ENCODE measurements at regions not wholly inside any gene's neighbourhood (a gene's known extent, or its start where the extent isn't known, plus 50 kb on each side); places are given as distances from the start of the nearest gene placed in this dataset.

DNA sequence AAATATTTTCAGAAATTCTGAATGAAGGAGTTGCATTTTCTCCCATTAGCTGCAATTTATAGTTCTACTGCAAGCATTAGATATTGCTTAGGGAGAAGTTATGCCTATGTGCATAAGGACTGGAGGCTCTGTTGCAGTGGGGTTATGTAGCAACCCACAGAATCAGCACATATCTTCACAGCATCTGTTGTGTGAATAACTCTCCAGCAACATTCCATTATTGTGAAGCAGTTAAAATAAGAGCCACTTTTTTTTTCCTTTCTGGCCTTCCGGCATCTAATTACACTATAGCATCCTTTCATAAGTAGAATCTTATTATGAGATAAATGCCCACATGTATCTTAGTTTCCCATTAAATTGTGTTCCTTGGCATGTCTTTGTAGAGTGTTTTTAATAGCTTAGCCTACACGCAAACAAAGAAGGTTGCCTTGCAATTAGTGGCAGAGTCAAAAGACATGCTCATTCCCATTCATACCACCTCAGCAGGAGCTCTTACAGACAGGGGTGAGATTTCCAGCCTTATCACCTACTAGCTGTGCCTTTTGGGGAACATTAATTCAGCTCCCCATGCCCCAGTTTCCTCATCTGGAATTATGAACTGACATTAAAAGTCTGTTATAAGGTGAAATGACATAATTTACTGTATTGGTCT is 596.0 kb upstream of the GOT2 start:
- Mint-ChIP-seq H3K4me1 (ENCODE audit: low read depth) (no peaks in the 10 kb centered on the region), H3K4me3 (no peak overlapping the region), H3K27me3 (ENCODE audit: low read depth) (no peaks in the 10 kb centered on the region), H3K27ac (no peak overlapping the region), H3K9me3 (peaks cover 4% of the 10 kb centered on the region), H3K36me3 (ENCODE audit: low read depth) (no peaks in the 10 kb centered on the region)

GRCh38 chr16:59328961-59329360 is 594.8 kb upstream of the GOT2 start:
- Mint-ChIP-seq H3K36me3 (ENCODE audit: low read depth) (no peaks in the 10 kb centered on the region), H3K27me3 (ENCODE audit: low read depth) (no peaks in the 10 kb centered on the region), H3K4me1 (ENCODE audit: low read depth) (no peaks in the 10 kb centered on the region), H3K9me3 (peaks cover 4% of the 10 kb centered on the region), H3K4me3 (no peak overlapping the region), H3K27ac (no peak overlapping the region)

- H3K36me3 Mint-ChIP-seq (ENCODE audit: low read depth) = no peaks in the 10 kb centered on the region
- H3K4me3 Mint-ChIP-seq = no peak overlapping the region
- H3K27ac Mint-ChIP-seq = no peak overlapping the region
- H3K9me3 Mint-ChIP-seq = no peaks in the 10 kb centered on the region
- H3K27me3 Mint-ChIP-seq (ENCODE audit: low read depth) = no peaks in the 10 kb centered on the region
- H3K4me1 Mint-ChIP-seq (ENCODE audit: low read depth) = no peaks in the 10 kb centered on the region
Measured at GRCh38 chr16:59327894-59328293, 593.8 kb upstream of the GOT2 start.

DNA sequence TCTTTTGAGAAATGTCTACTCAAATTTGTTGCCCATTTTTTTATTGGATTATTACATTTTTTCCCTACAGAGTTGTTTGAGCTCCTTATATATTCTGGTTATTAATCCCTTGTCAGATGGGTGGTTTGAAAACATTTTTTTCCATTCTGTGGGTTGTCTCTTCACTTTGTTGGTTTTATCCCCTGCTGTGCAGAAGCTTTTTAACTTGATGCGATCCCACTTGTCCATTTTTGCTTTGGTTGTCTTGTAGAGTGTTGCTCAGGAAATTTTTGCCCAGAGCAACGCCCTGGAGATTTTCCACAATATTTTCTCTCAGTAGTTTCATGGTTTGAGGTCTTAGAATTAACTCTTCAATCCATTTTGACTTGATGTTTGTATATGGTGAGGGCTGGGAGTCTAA is 592.8 kb upstream of the GOT2 start:
- Mint-ChIP-seq H3K4me1 (ENCODE audit: low read depth) (no peaks in the 10 kb centered on the region), H3K27ac (no peak overlapping the region), H3K9me3 (no peaks in the 10 kb centered on the region), H3K4me3 (no peak overlapping the region), H3K27me3 (ENCODE audit: low read depth) (no peaks in the 10 kb centered on the region), H3K36me3 (ENCODE audit: low read depth) (no peaks in the 10 kb centered on the region)

GRCh38 chr16:59324462-59324861 is 590.3 kb upstream of the GOT2 start:
- H3K9me3 Mint-ChIP-seq = no peaks in the 10 kb centered on the region
- no peak overlapping the region for H3K27ac Mint-ChIP-seq
- H3K4me1 Mint-ChIP-seq (ENCODE audit: low read depth) = no peaks in the 10 kb centered on the region

DNA sequence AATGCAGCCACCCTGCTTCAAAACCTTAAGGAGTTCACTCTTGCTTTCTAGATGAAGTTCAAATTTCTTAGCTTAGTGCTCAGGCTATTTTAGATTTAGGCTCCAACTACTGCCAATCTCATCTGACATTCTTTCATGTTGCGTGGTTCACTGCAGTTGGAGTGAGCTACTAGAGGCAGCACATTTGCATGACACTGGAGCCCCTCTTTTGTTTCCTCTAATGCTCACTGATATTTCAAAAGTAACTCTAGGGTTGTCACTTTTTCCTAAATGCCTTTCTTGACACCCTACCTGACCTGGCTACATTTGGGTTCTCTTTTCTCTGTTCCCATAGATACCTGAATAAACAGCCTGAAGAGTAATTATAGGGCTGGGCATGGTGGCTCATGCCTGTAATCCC is 586.5 kb upstream of the GOT2 start:
- Mint-ChIP-seq H3K4me1 (ENCODE audit: low read depth) (no peaks in the 10 kb centered on the region), H3K9me3 (no peaks in the 10 kb centered on the region), H3K27ac (no peak overlapping the region), H3K36me3 (ENCODE audit: low read depth) (no peaks in the 10 kb centered on the region), H3K4me3 (no peak overlapping the region), H3K27me3 (ENCODE audit: low read depth) (no peaks in the 10 kb centered on the region)

More at GRCh38 chr16:59324462-59324861, 590.3 kb upstream of the GOT2 start:
- Mint-ChIP-seq H3K27me3 (ENCODE audit: low read depth) (no peaks in the 10 kb centered on the region), H3K4me3 (no peak overlapping the region), H3K36me3 (ENCODE audit: low read depth) (no peaks in the 10 kb centered on the region)

DNA sequence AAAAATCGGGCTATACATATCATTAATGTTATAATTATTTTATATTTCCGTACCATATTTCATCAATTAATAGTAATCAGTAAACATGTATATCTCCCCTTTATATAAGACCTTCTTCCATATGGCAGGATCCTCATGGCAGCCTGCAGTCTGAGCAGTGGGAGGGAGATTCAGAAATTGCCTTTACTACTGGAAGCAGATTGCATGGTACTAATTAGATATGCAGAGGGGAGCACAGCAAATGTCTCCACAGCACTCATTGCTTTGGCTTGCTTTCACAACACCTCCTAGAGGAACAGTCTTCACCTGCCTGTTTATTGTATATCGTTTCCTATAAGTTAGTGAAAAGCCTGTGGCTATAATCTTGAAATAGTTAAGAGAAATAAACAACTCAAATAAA is 585.8 kb upstream of the GOT2 start:
- Mint-ChIP-seq H3K4me1 (ENCODE audit: low read depth) (no peaks in the 10 kb centered on the region), H3K9me3 (no peaks in the 10 kb centered on the region), H3K27me3 (ENCODE audit: low read depth) (no peaks in the 10 kb centered on the region), H3K36me3 (ENCODE audit: low read depth) (no peaks in the 10 kb centered on the region), H3K4me3 (no peak overlapping the region), H3K27ac (no peak overlapping the region)

GRCh38 chr16:59305850-59306249 is 571.7 kb upstream of the GOT2 start:
- Mint-ChIP-seq H3K36me3 (ENCODE audit: low read depth) (no peaks in the 10 kb centered on the region), H3K27ac (no peak overlapping the region), H3K4me3 (no peak overlapping the region), H3K27me3 (ENCODE audit: low read depth) (no peaks in the 10 kb centered on the region), H3K4me1 (ENCODE audit: low read depth) (no peaks in the 10 kb centered on the region), H3K9me3 (no peaks in the 10 kb centered on the region)

DNA sequence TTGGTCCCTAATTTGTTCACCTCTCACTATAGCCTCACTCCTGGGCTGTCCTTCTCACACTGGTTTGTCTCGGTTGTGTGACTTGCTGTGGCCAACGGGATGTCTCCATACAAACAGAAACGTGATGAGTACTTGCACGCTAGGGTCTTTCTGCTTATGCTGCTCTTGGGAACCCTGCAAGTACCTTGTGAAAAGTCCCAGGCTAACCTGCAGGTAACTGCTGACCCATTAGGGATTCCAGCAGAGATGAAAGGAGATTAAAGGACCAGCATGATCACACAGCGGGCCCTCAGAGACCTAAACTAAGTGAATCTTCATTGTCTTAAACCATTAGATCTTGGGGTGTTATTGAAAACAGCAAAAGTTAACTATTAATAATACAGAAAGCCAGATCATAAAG is 562.8 kb upstream of the GOT2 start:
- H3K9me3 Mint-ChIP-seq = no peaks in the 10 kb centered on the region
- no peaks in the 10 kb centered on the region for H3K27me3 Mint-ChIP-seq (ENCODE audit: low read depth)
- no peaks in the 10 kb centered on the region for H3K36me3 Mint-ChIP-seq (ENCODE audit: low read depth)
- no peak overlapping the region for H3K4me3 Mint-ChIP-seq
- H3K4me1 Mint-ChIP-seq (ENCODE audit: low read depth) = no peaks in the 10 kb centered on the region
- H3K27ac Mint-ChIP-seq = no peak overlapping the region

- Mint-ChIP-seq H3K4me3 (no peak overlapping the region), H3K27ac (no peak overlapping the region), H3K9me3 (no peaks in the 10 kb centered on the region), H3K27me3 (ENCODE audit: low read depth) (no peaks in the 10 kb centered on the region), H3K36me3 (ENCODE audit: low read depth) (no peaks in the 10 kb centered on the region), H3K4me1 (ENCODE audit: low read depth) (no peaks in the 10 kb centered on the region)
Measured at GRCh38 chr16:59295993-59296736, 562.0 kb upstream of the GOT2 start.

DNA sequence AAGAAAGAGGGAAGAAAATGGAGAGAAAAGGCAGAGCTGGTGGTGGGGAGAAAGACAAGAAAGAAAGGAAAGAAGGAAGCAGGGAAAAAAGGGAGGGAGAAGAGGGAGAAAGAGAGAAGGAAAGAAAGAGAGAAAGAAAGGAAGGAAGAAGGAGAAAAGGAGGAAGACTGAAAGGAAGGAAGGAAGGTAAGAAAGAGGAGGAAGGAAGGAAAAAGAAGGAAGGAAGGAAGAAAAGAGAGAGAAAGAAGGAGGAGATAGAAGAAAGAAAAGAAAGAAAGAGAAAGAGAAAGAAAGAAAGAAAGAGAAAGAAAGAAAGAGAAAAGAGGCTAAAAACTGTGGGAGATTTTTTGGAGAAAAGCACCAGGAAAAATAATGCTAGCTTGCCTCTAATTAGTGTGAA is 561.4 kb upstream of the GOT2 start:
- H3K9me3 Mint-ChIP-seq = no peaks in the 10 kb centered on the region
- H3K4me1 Mint-ChIP-seq (ENCODE audit: low read depth) = no peaks in the 10 kb centered on the region
- H3K4me3 Mint-ChIP-seq = no peak overlapping the region
- H3K27me3 Mint-ChIP-seq (ENCODE audit: low read depth) = no peaks in the 10 kb centered on the region
- no peaks in the 10 kb centered on the region for H3K36me3 Mint-ChIP-seq (ENCODE audit: low read depth)
- no peak overlapping the region for H3K27ac Mint-ChIP-seq

GRCh38 chr16:59290718-59291117 is 556.6 kb upstream of the GOT2 start:
- no peaks in the 10 kb centered on the region for H3K4me1 Mint-ChIP-seq (ENCODE audit: low read depth)
- H3K27me3 Mint-ChIP-seq (ENCODE audit: low read depth) = no peaks in the 10 kb centered on the region
- H3K36me3 Mint-ChIP-seq (ENCODE audit: low read depth) = no peaks in the 10 kb centered on the region
- H3K9me3 Mint-ChIP-seq = peaks cover 3% of the 10 kb centered on the region
- H3K4me3 Mint-ChIP-seq = no peak overlapping the region
- H3K27ac Mint-ChIP-seq = no peak overlapping the region

- H3K27ac Mint-ChIP-seq = no peak overlapping the region
- H3K4me1 Mint-ChIP-seq (ENCODE audit: low read depth) = no peaks in the 10 kb centered on the region
- H3K27me3 Mint-ChIP-seq (ENCODE audit: low read depth) = no peaks in the 10 kb centered on the region
- peaks cover 12% of the 10 kb centered on the region for H3K9me3 Mint-ChIP-seq
- H3K4me3 Mint-ChIP-seq = no peak overlapping the region
- no peaks in the 10 kb centered on the region for H3K36me3 Mint-ChIP-seq (ENCODE audit: low read depth)
Measured at GRCh38 chr16:59289151-59289550, 555.0 kb upstream of the GOT2 start.

- no peaks in the 10 kb centered on the region for H3K9me3 Mint-ChIP-seq
- no peaks in the 10 kb centered on the region for H3K4me1 Mint-ChIP-seq (ENCODE audit: low read depth)
- no peaks in the 10 kb centered on the region for H3K36me3 Mint-ChIP-seq (ENCODE audit: low read depth)
- no peaks in the 10 kb centered on the region for H3K27me3 Mint-ChIP-seq (ENCODE audit: low read depth)
- H3K4me3 Mint-ChIP-seq = no peak overlapping the region
- H3K27ac Mint-ChIP-seq = no peak overlapping the region
Measured at GRCh38 chr16:59274141-59274540, 540.0 kb upstream of the GOT2 start.

GRCh38 chr16:59263955-59264354 is 529.8 kb upstream of the GOT2 start:
- Mint-ChIP-seq H3K27ac (no peak overlapping the region), H3K4me3 (no peak overlapping the region), H3K27me3 (ENCODE audit: low read depth) (no peaks in the 10 kb centered on the region), H3K4me1 (ENCODE audit: low read depth) (peaks cover 11% of the 10 kb centered on the region), H3K9me3 (no peaks in the 10 kb centered on the region), H3K36me3 (ENCODE audit: low read depth) (no peaks in the 10 kb centered on the region)

Data from T-helper 1 cell treated with Interleukin-12 subunit alpha and Interleukin-12 subunit beta and Interleukin-4 antibody, amounts not matched to agents 30 μg/mL and 1 μg/mL, for 36 hours (primary cell).